Neural cell (in vitro differentiated cells): ENCODE measurements at regions not wholly inside any gene's neighbourhood (a gene's known extent, or its start where the extent isn't known, plus 50 kb on each side); places are given as distances from the start of the nearest gene placed in this dataset.

Source experiments
- H2AFZ ChIP-seq: fragments of 200-600, 300-800 bp; sonication (generic), shearing (Covaris generic); 2 replicates; pipeline ENCODE4 v1.6.0; 2014; ENCODE audit warnings: low read depth, mild to moderate bottlenecking, antibody characterized with exemption, low read length, moderate library complexity
- H3F3A ChIP-seq: fragments of 200-600 bp; shearing (Covaris generic); 2 replicates; pipeline ENCODE4 v1.6.1; 2016; ENCODE audit warnings: mild to moderate bottlenecking, moderate library complexity, mixed read lengths, antibody characterized with exemption, low read length; ENCODE audit not compliant: insufficient read depth, poor library complexity, severe bottlenecking
- H3K27ac ChIP-seq: fragments of 200-600, 300-800 bp; sonication (generic), shearing (Covaris generic); 2 replicates; pipeline ENCODE4 v1.5.1; 2014; ENCODE audit warnings: mild to moderate bottlenecking, low read length, moderate library complexity
- H3K27me3 ChIP-seq: fragments of 300-800, 200-600 bp; sonication (generic), shearing (Covaris generic); 2 replicates; pipeline ENCODE4 v1.6.0; 2014; ENCODE audit warnings: mild to moderate bottlenecking, low read depth, low read length, moderate library complexity; ENCODE audit not compliant: insufficient read depth
- H3K36me3 ChIP-seq: fragments of 300-800, 200-600 bp; sonication (generic), shearing (Covaris generic); 2 replicates; pipeline ENCODE4 v1.5.1; 2014; ENCODE audit warnings: mild to moderate bottlenecking, antibody characterized with exemption, low read length, moderate library complexity; ENCODE audit not compliant: insufficient read depth
- H3K4me2 ChIP-seq: fragments of 300-800, 200-600 bp; sonication (generic), shearing (Covaris generic); 2 replicates; pipeline ENCODE4 v1.6.0; 2014; ENCODE audit warnings: mild to moderate bottlenecking, low read length
- H3K4me3 ChIP-seq: fragments of 300-800, 200-600 bp; sonication (generic), shearing (Covaris generic); 2 replicates; pipeline ENCODE4 v1.5.1; 2014; ENCODE audit warnings: mild to moderate bottlenecking, low read length, moderate library complexity
- H3K79me2 ChIP-seq: fragments of 200-600 bp; shearing (Covaris generic); replicated peaks from 2 replicates; pipeline ENCODE4 v1.6.0; 2014; ENCODE audit warnings: mild to moderate bottlenecking, low read length, moderate library complexity; ENCODE audit not compliant: insufficient read depth
- H3K9ac ChIP-seq: fragments of 300-800, 200-600 bp; sonication (generic), shearing (Covaris generic); 2 replicates; pipeline ENCODE4 v1.6.1; 2016; ENCODE audit warnings: mild to moderate bottlenecking, low read length, mixed read lengths
- H3K9me2 ChIP-seq: fragments of 200-600 bp; shearing (Covaris generic); 2 replicates; pipeline ENCODE4 v1.6.1; 2016; ENCODE audit warnings: mild to moderate bottlenecking, low read length, mixed read lengths; ENCODE audit not compliant: insufficient read depth
- H3K9me3 ChIP-seq: fragments of 200-600, 300-800 bp; sonication (generic), shearing (Covaris generic); 2 replicates; pipeline ENCODE4 v1.6.1; 2016; ENCODE audit warnings: mild to moderate bottlenecking, mixed run types, low read length, moderate library complexity, mixed read lengths
- H4K20me1 ChIP-seq: fragments of 200-600 bp; shearing (Covaris generic); 2 replicates; pipeline ENCODE4 v1.6.1; 2016; ENCODE audit warnings: mild to moderate bottlenecking, mixed run types; ENCODE audit not compliant: insufficient read depth
- CTCF ChIP-seq: fragments of 450-650 bp; IDR thresholded peaks from 2 replicates; pipeline ENCODE4 v1.5.1; 2014; ENCODE audit warnings: antibody characterized with exemption, mild to moderate bottlenecking, moderate library complexity; ENCODE audit not compliant: poor library complexity, severe bottlenecking
- EP300 ChIP-seq: fragments of 450-650 bp; conservative IDR thresholded peaks from 2 replicates; pipeline ENCODE4 v1.6.1; 2014; ENCODE audit warnings: antibody characterized with exemption, mild to moderate bottlenecking, moderate library complexity; ENCODE audit not compliant: poor library complexity, severe bottlenecking
- EZH2 ChIP-seq: fragments of 200-600, 300-800 bp; shearing (Covaris generic), sonication (generic); IDR thresholded peaks from 2 replicates; pipeline ENCODE4 v1.6.1; 2014; ENCODE audit warnings: antibody characterized with exemption, low read length, borderline replicate concordance, mild to moderate bottlenecking; ENCODE audit not compliant: insufficient read depth, poor library complexity, severe bottlenecking
- MXI1 ChIP-seq: fragments of 450-650 bp; conservative IDR thresholded peaks from 2 replicates; pipeline ENCODE4 v1.6.1; 2014; ENCODE audit warnings: antibody characterized with exemption, mild to moderate bottlenecking; ENCODE audit not compliant: poor library complexity, severe bottlenecking
- POLR2AphosphoS5 ChIP-seq: IDR thresholded peaks from 2 replicates; pipeline ENCODE4 v1.6.1; 2012
- RAD21 ChIP-seq: fragments of 450-650 bp; conservative IDR thresholded peaks from 2 replicates; pipeline ENCODE4 v1.6.1; 2014; ENCODE audit warnings: antibody characterized with exemption, mild to moderate bottlenecking, moderate library complexity
- REST ChIP-seq: IDR thresholded peaks from 2 replicates; pipeline ENCODE4 v1.6.1; 2012; ENCODE audit warnings: borderline replicate concordance
- TAF1 ChIP-seq: IDR thresholded peaks from 2 replicates; pipeline ENCODE4 v1.6.1; 2012; ENCODE audit warnings: low read depth

GRCh38 chr22:48838376-48838775 is 989.3 kb downstream of the BRD1 start:
- H3K79me2 ChIP-seq, result no peaks in the 10 kb centered on the region
- no peaks in the 10 kb centered on the region for H3K27me3 ChIP-seq
- no peak overlapping the region for H3K4me2 ChIP-seq
- TF ChIP-seq POLR2AphosphoS5 (no peak), TAF1 (no peak), EP300 (no peak), RAD21 (no peak)
- H4K20me1 ChIP-seq, result no peaks in the 10 kb centered on the region
- H3K4me3 ChIP-seq, result no peak overlapping the region
- no peak overlapping the region for H3K27ac ChIP-seq
- H2AFZ ChIP-seq, result no peak overlapping the region
- no peaks in the 10 kb centered on the region for H3K9me2 ChIP-seq
- H3K9me3 ChIP-seq, result no peaks in the 10 kb centered on the region
- no peak overlapping the region for H3K9ac ChIP-seq
- no peaks in the 10 kb centered on the region for H3K36me3 ChIP-seq
- no peaks in the 10 kb centered on the region for H3F3A ChIP-seq

DNA sequence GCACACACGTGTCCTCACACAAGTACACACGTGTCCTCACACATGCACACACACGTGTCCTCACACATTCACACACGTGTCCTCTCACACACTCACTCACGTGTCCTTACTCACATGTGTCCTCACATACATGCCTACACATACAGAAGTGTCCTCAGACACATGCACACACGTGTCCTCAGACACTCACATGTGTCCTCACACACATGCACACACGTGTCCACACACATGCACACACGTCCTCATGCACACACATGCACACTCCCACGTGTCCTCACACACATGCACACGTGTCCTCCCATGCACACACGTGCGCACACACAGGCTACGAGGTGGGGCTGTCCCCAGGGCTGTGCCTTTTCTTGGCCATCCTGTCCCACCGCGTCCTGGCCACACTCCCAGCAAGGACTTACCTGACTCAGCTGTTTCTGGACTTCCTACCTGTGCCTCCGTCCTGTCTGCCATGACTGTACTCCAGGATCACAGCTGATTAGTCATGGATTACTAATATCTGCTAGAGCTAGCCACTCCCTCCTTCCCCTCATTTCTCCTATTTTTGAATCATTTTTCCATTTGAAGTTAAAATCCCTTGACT is 990.2 kb downstream of the BRD1 start:
- H3K9ac ChIP-seq, result no peak overlapping the region
- no peak overlapping the region for H2AFZ ChIP-seq
- no peak overlapping the region for H3K4me2 ChIP-seq
- H3K27me3 ChIP-seq, result no peaks in the 10 kb centered on the region
- no peaks in the 10 kb centered on the region for H4K20me1 ChIP-seq
- H3K9me2 ChIP-seq, result no peaks in the 10 kb centered on the region
- no peaks in the 10 kb centered on the region for H3K79me2 ChIP-seq
- no peak overlapping the region for H3K4me3 ChIP-seq
- no peaks in the 10 kb centered on the region for H3K9me3 ChIP-seq
- H3K27ac ChIP-seq, result no peak overlapping the region
- H3K36me3 ChIP-seq, result no peaks in the 10 kb centered on the region
- no peaks in the 10 kb centered on the region for H3F3A ChIP-seq
- TF ChIP-seq EP300 (no peak), RAD21 (no peak), REST (no peak), EZH2 (no peak), MXI1 (no peak), CTCF (no peak)

DNA sequence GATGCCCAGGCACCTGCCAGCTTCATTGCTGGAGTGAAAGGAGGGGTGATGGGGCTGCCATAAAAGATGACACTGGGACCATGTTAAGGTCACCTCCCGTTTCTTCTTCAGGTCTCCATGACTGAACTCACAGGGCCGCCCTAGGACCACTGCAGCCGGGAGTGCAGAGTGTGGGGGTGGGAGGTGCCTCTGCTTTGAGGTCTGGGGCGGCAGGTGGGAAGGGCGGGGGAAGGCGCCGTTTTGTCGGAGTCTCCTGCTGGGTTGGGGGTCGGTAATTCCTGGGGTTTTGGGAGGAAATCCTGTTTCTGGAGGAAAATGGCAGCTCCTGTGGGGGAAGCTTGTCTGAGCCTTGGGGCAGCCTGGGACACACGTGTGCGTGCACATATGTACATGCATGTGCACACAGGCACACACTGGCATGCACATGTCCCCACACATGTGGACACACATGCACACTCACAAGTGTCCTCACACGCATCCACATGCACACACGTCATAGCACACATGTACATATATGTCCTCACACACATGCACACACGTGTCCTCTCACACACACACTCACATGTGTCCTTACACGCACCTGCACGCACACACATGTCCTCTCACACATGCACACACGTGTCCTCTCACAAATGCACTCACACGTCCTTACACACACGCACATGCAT is 990.9 kb downstream of the BRD1 start:
- Histone ChIP-seq H3K79me2 (no peaks in the 10 kb centered on the region), H3K4me2 (no peak overlapping the region), H3K9me3 (no peaks in the 10 kb centered on the region), H3K9ac (no peak overlapping the region), H3K4me3 (no peak overlapping the region), H3F3A (no peaks in the 10 kb centered on the region), H2AFZ (no peak overlapping the region), H3K36me3 (no peaks in the 10 kb centered on the region), H3K9me2 (no peaks in the 10 kb centered on the region), H3K27me3 (no peaks in the 10 kb centered on the region), H4K20me1 (no peaks in the 10 kb centered on the region), H3K27ac (no peak overlapping the region)
- TF ChIP-seq EP300 (no peak), REST (no peak), MXI1 (no peak), RAD21 (no peak), POLR2AphosphoS5 (no peak)
